Panc1 (cell line): ENCODE measurements at regions not wholly inside any gene's neighbourhood (a gene's known extent, or its start where the extent isn't known, plus 50 kb on each side); places are given as distances from the start of the nearest gene placed in this dataset.

Source experiments
- ATAC-seq: fragments of 200-7000 bp; cut with Tn5 transposase; 2 replicates; pipeline ENCODE4 v1.9.1; 2020; ENCODE audit warnings: mild to moderate bottlenecking, moderate library complexity
- BruUV-seq: library from RNA; stranded (reverse); fragments of 400-500 nt; replicated peaks from 2 replicates; lab custom pipeline; 2021; lab: Mats Ljungman, UMichigan
- CTCF ChIA-PET: fragments of 300-600 bp; sonication (Branson Sonifier 250); formaldehyde crosslinking; loops from one replicate; lab custom pipeline; 2022; ENCODE audit warnings: antibody characterized with exemption; lab: Charles Lee
- POLR2A ChIA-PET: fragments of 300-600 bp; sonication (Branson Sonifier 250); formaldehyde crosslinking; loops from one replicate; lab custom pipeline; 2022; ENCODE audit warnings: antibody characterized with exemption; lab: Charles Lee
- DNase-seq: peaks from one replicate; pipeline ENCODE4 v3.0.0-alpha.2; 2010; ENCODE audit warnings: low read depth, low spot score
- H3K27ac ChIP-seq: 2 replicates; pipeline ENCODE4 v1.5.1; 2011; ENCODE audit warnings: mild to moderate bottlenecking, low read length, inconsistent platforms
- H3K27me3 ChIP-seq: fragments of 200-500 bp; sonication (Bioruptor generic); 2 replicates; pipeline ENCODE4 v1.6.0; 2014; ENCODE audit warnings: low read length, inconsistent platforms; ENCODE audit not compliant: control insufficient read depth, insufficient read depth
- H3K36me3 ChIP-seq: fragments of 200-500 bp; sonication (Bioruptor generic); 2 replicates; pipeline ENCODE4 v1.5.1; 2014; ENCODE audit warnings: inconsistent platforms, mild to moderate bottlenecking, low read length, moderate library complexity; ENCODE audit not compliant: control insufficient read depth, insufficient read depth
- H3K4me1 ChIP-seq: 2 replicates; pipeline ENCODE4 v1.5.1; 2011; ENCODE audit warnings: inconsistent platforms, mild to moderate bottlenecking, low read length, moderate library complexity; ENCODE audit not compliant: control insufficient read depth, insufficient read depth
- H3K4me3 ChIP-seq, 2 experiments: 2 replicates each; pipeline ENCODE4 v1.5.1; 2011 to 2012; ENCODE audit warnings: low read depth in 2 of 2, low read length in 2 of 2, mild to moderate bottlenecking in 2 of 2, inconsistent platforms in 1 of 2, moderate library complexity in 1 of 2
- H3K9me3 ChIP-seq: fragments of 200-500 bp; sonication (Bioruptor generic); 2 replicates; pipeline ENCODE4 v1.5.1; 2014; ENCODE audit warnings: low read depth, mild to moderate bottlenecking, inconsistent platforms, low read length, moderate library complexity; ENCODE audit not compliant: control insufficient read depth, insufficient read depth
- POLR2AphosphoS5 ChIP-seq: IDR thresholded peaks from 2 replicates; pipeline ENCODE4 v1.6.1; 2012; ENCODE audit warnings: mild to moderate bottlenecking, low read depth, low read length, moderate library complexity
- SIN3A ChIP-seq: IDR thresholded peaks from 2 replicates; pipeline ENCODE4 v1.6.1; 2012; ENCODE audit warnings: low read depth, mild to moderate bottlenecking, low read length, moderate library complexity, borderline replicate concordance; ENCODE audit not compliant: insufficient read depth
- TCF7L2 ChIP-seq: IDR thresholded peaks from 2 replicates; pipeline ENCODE4 v1.6.1; 2011; ENCODE audit warnings: mild to moderate bottlenecking, low read depth, low read length, inconsistent platforms
- in situ Hi-C: cut with HindIII; loops from 2 replicates; pipeline ENCODE4 v1.10.0; 2016; ENCODE audit warnings: low sequenced_read_pairs, low pct_unique_long_range_greater_than_20kb
- intact Hi-C: fragments of 100-400 bp; cut with micrococcal nuclease; formaldehyde crosslinking; loops from one replicate; pipeline ENCODE4 v1.10.0; 2022; ENCODE audit not compliant: unreplicated experiment
- TF ChIP-seq, protein P1 (sequence below), 2 experiments: IDR thresholded peaks; 2 replicates each; pipeline ENCODE4 v1.6.1; 2011 to 2012; ENCODE audit warnings: low read depth in 2 of 2, control low read depth in 1 of 2, low read length in 1 of 2, mild to moderate bottlenecking in 1 of 2, moderate library complexity in 1 of 2; ENCODE audit not compliant: insufficient read depth in 1 of 2
- TF ChIP-seq, protein P2 (sequence below): fragments of 450-650 bp; IDR thresholded peaks from 2 replicates; pipeline ENCODE4 v1.5.1; 2017; ENCODE audit warnings: mild to moderate bottlenecking

DNA sequence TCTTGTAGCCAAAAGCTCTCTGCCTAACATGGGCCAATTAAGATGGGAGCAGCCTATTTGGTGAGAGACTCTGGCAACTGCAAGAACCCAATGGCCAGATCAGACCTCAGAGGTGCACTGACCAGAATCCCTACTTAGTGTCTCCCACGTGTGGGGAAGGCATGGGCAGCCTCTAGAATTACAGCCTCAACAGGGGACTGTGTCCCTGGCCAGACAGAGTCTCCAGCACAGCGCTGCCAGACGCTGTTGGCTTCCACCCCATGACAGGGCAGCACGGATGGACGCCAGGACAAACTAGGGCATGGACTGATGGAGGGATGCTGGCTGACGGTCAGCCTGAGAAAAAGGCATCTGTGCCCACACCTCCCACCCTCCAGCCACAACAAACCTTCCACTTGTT lies 729.3 kb upstream of the AUTS2 start:
- in situ Hi-C loops (no loop called here), intact Hi-C loops (no loop called here)
- Histone ChIP-seq H3K36me3 (no peaks in the 10 kb centered on the region), H3K27ac (no peak overlapping the region), H3K4me1 (no peaks in the 10 kb centered on the region), H3K27me3 (no peaks in the 10 kb centered on the region), H3K9me3 (no peaks in the 10 kb centered on the region), H3K4me3 (no peak overlapping the region)
- ATAC-seq = no peak
- BruUV-seq = no TSS peak
- no peak for TF ChIP-seq SIN3A
- TF ChIP-seq, protein P1, sequence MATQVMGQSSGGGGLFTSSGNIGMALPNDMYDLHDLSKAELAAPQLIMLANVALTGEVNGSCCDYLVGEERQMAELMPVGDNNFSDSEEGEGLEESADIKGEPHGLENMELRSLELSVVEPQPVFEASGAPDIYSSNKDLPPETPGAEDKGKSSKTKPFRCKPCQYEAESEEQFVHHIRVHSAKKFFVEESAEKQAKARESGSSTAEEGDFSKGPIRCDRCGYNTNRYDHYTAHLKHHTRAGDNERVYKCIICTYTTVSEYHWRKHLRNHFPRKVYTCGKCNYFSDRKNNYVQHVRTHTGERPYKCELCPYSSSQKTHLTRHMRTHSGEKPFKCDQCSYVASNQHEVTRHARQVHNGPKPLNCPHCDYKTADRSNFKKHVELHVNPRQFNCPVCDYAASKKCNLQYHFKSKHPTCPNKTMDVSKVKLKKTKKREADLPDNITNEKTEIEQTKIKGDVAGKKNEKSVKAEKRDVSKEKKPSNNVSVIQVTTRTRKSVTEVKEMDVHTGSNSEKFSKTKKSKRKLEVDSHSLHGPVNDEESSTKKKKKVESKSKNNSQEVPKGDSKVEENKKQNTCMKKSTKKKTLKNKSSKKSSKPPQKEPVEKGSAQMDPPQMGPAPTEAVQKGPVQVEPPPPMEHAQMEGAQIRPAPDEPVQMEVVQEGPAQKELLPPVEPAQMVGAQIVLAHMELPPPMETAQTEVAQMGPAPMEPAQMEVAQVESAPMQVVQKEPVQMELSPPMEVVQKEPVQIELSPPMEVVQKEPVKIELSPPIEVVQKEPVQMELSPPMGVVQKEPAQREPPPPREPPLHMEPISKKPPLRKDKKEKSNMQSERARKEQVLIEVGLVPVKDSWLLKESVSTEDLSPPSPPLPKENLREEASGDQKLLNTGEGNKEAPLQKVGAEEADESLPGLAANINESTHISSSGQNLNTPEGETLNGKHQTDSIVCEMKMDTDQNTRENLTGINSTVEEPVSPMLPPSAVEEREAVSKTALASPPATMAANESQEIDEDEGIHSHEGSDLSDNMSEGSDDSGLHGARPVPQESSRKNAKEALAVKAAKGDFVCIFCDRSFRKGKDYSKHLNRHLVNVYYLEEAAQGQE (IDR thresholded peaks at IDR 0.05; ENCODE audit: insufficient read depth in 1 of 2, low read depth in 2 of 2, low read length in 1 of 2) = no peak
- TF ChIP-seq, protein P2, sequence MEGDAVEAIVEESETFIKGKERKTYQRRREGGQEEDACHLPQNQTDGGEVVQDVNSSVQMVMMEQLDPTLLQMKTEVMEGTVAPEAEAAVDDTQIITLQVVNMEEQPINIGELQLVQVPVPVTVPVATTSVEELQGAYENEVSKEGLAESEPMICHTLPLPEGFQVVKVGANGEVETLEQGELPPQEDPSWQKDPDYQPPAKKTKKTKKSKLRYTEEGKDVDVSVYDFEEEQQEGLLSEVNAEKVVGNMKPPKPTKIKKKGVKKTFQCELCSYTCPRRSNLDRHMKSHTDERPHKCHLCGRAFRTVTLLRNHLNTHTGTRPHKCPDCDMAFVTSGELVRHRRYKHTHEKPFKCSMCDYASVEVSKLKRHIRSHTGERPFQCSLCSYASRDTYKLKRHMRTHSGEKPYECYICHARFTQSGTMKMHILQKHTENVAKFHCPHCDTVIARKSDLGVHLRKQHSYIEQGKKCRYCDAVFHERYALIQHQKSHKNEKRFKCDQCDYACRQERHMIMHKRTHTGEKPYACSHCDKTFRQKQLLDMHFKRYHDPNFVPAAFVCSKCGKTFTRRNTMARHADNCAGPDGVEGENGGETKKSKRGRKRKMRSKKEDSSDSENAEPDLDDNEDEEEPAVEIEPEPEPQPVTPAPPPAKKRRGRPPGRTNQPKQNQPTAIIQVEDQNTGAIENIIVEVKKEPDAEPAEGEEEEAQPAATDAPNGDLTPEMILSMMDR = no peak
- TF ChIP-seq TCF7L2 = no peak
- no peak for TF ChIP-seq POLR2AphosphoS5
- DNase-seq = no peak
- CTCF ChIA-PET = no interaction called here
- POLR2A ChIA-PET = no interaction called here

DNA sequence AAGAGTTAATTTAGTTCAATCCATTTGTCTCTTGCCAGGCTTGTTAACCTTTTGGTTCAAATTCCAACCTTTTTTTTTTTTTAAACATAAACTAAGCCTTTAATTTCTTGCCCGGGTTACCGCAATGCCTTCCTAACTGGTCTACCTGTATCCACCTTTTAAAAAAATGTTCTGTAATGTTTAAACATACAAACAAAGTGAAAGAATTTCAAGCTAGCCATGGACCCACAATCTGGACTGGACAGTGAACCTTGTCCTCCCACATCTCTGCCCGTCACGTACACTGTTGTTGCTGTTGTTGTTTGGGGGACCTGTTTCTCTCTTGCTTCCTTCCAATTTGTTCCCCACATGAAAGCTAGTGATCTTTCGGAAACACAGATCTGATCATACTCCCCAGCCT lies 724.7 kb upstream of the AUTS2 start:
- DNase-seq (no peak), ATAC-seq (no peak)
- in situ Hi-C loops (no loop called here), intact Hi-C loops (no loop called here)
- TF ChIP-seq, protein P2 = no peak
- TF ChIP-seq TCF7L2 = no peak
- no peak for TF ChIP-seq SIN3A
- no peak for TF ChIP-seq POLR2AphosphoS5
- TF ChIP-seq, protein P1 (IDR thresholded peaks at IDR 0.05; ENCODE audit: insufficient read depth in 1 of 2, low read depth in 2 of 2, low read length in 1 of 2) = no peak
- Histone ChIP-seq H3K27ac (no peak overlapping the region), H3K9me3 (no peaks in the 10 kb centered on the region), H3K36me3 (no peaks in the 10 kb centered on the region), H3K4me1 (no peaks in the 10 kb centered on the region), H3K4me3 (no peak overlapping the region), H3K27me3 (no peaks in the 10 kb centered on the region)
- ChIA-PET POLR2A (no interaction called here), CTCF (no interaction called here)
- no TSS peak for BruUV-seq
